Stimulated activated CD4-positive, alpha-beta T cell treated with anti-CD3 and anti-CD28 coated beads, Interleukin-1b, Interleukin-23, amount 100 ng/mL, for 1 hour (primary cell): ENCODE measurements at regions not wholly inside any gene's neighbourhood (a gene's known extent, or its start where the extent isn't known, plus 50 kb on each side); places are given as distances from the start of the nearest gene placed in this dataset.
"Not testable (repeated sequence)": the region's sequence is repeated elsewhere in the genome, so short reads cannot be mapped to it uniquely, and the experiment has no call there.

Experiments used
- DNase-seq, 2 donors: peaks; one replicate each; pipeline ENCODE4 v3.0.0-alpha.2; 2020; ENCODE audit warnings: low read depth in 2 of 2

- no peak for DNase-seq
Measured at GRCh38 chr22:22168941-22169867, 75.4 kb upstream of the VPREB1 start.

GRCh38 chr22:22168190-22168940 lies 76.2 kb upstream of the VPREB1 start:
- DNase-seq: no peak

- no peak for DNase-seq
Measured at GRCh38 chr22:22167791-22168189, 76.8 kb upstream of the VPREB1 start.

- no peak for DNase-seq
Measured at GRCh38 chr22:22166941-22167713, 77.5 kb upstream of the VPREB1 start.

- DNase-seq: no peak
Measured at GRCh38 chr22:22165936-22166710, 78.5 kb upstream of the VPREB1 start.

- no peak for DNase-seq
Measured at GRCh38 chr22:22164541-22165272, 79.9 kb upstream of the VPREB1 start.

- no peak for DNase-seq
Measured at GRCh38 chr22:22161924-22162851, 82.4 kb upstream of the VPREB1 start.

GRCh38 chr22:22160768-22161167 lies 83.8 kb upstream of the VPREB1 start:
- DNase-seq: not testable (repeated sequence)

- DNase-seq: no peak
Measured at GRCh38 chr22:22159384-22159783, 85.2 kb upstream of the VPREB1 start.

GRCh38 chr22:22158965-22159364 lies 85.6 kb upstream of the VPREB1 start:
- no peak for DNase-seq

- DNase-seq: no peak
Measured at GRCh38 chr22:22158207-22158816, 86.3 kb upstream of the VPREB1 start.

- no peak for DNase-seq
Measured at GRCh38 chr22:22157348-22157725, 87.2 kb upstream of the VPREB1 start.

- DNase-seq: no peak
Measured at GRCh38 chr22:22156716-22157347, 87.8 kb upstream of the VPREB1 start.

GRCh38 chr22:22156348-22156715 lies 88.3 kb upstream of the VPREB1 start:
- no peak for DNase-seq

- no peak for DNase-seq
Measured at GRCh38 chr22:22155607-22156006, 89.0 kb upstream of the VPREB1 start.

- no peak for DNase-seq
Measured at GRCh38 chr22:22155146-22155545, 89.4 kb upstream of the VPREB1 start.

- DNase-seq: no peak
Measured at GRCh38 chr22:22154040-22154439, 90.5 kb upstream of the VPREB1 start.

GRCh38 chr22:22151308-22151707 lies 93.3 kb upstream of the VPREB1 start:
- no peak for DNase-seq

GRCh38 chr22:22150457-22150856 lies 94.1 kb upstream of the VPREB1 start:
- DNase-seq: no peak
